BLaER1 treated with 17β-estradiol and CSF1 and Interleukin-3, amounts not matched to agents 10 nM and 100 nM (cell line): ENCODE measurements at regions not wholly inside any gene's neighbourhood (a gene's known extent, or its start where the extent isn't known, plus 50 kb on each side); places are given as distances from the start of the nearest gene placed in this dataset.

Source experiments
- H3K27ac ChIP-seq, 11 experiments: shearing (Covaris generic); formaldehyde crosslinking; 2 replicates each; pipeline ENCODE4 v1.8.1; 2022
- H3K27me3 ChIP-seq, 11 experiments: shearing (Covaris generic); formaldehyde crosslinking; 2 replicates each; pipeline ENCODE4 v1.8.1; 2022
- H3K36me3 ChIP-seq, 11 experiments: shearing (Covaris generic); formaldehyde crosslinking; 2 replicates each; pipeline ENCODE4 v1.8.1; 2022
- H3K4me1 ChIP-seq, 10 experiments: shearing (Covaris generic); formaldehyde crosslinking; 2 replicates each; pipeline ENCODE4 v1.8.1; 2022
- H3K4me2 ChIP-seq, 11 experiments: shearing (Covaris generic); formaldehyde crosslinking; 2 replicates each; pipeline ENCODE4 v1.8.1; 2022
- H3K4me3 ChIP-seq, 10 experiments: shearing (Covaris generic); formaldehyde crosslinking; 2 replicates each; pipeline ENCODE4 v1.8.1; 2022
- H3K9ac ChIP-seq, 11 experiments: shearing (Covaris generic); formaldehyde crosslinking; 2 replicates each; pipeline ENCODE4 v1.8.1; 2022
- H3K9me3 ChIP-seq, 11 experiments: shearing (Covaris generic); formaldehyde crosslinking; replicated peaks in 1 of 11; 2 replicates each; pipeline ENCODE4 v1.8.1; 2022
- H4K20me1 ChIP-seq, 11 experiments: shearing (Covaris generic); formaldehyde crosslinking; 2 replicates each; pipeline ENCODE4 v1.8.1; 2022
- Cebpa-rat ChIP-seq, 11 experiments: shearing (Covaris generic); IDR thresholded peaks; 2 replicates each; pipeline ENCODE4 v1.8.1; 2022

- peaks cover 0 to 4% (median 0%) of the 10 kb centered on the region in 10 experiments; a peak in 1 of 20 replicates for H3K4me1 ChIP-seq
- no peaks in the 10 kb centered on the region for H4K20me1 ChIP-seq
- TF ChIP-seq Cebpa-rat (IDR thresholded peaks at IDR 0.05), result no peak
- no peaks in the 10 kb centered on the region for H3K36me3 ChIP-seq
- peaks cover 25 to 35% (median 33%) of the 10 kb centered on the region in 11 experiments for H3K9me3 ChIP-seq
- no peak overlapping the region for H3K9ac ChIP-seq
- H3K27ac ChIP-seq, result no peak overlapping the region
- no peaks in the 10 kb centered on the region for H3K27me3 ChIP-seq
- no peak overlapping the region for H3K4me2 ChIP-seq
- H3K4me3 ChIP-seq, result no peak overlapping the region
These were observed 255.6 kb downstream of the OTUD1 start for GRCh38 chr10:23694446-23694920.

GRCh38 chr10:23694921-23695824 is 256.3 kb downstream of the OTUD1 start:
- H3K27ac ChIP-seq, result no peak overlapping the region
- H3K4me1 ChIP-seq, result peaks cover 0 to 4% (median 0%) of the 10 kb centered on the region in 10 experiments; a peak in 1 of 20 replicates
- H3K9me3 ChIP-seq, result peaks cover 25 to 35% (median 33%) of the 10 kb centered on the region in 11 experiments
- TF ChIP-seq Cebpa-rat (IDR thresholded peaks at IDR 0.05), result no peak
- H3K4me3 ChIP-seq, result no peak overlapping the region
- no peaks in the 10 kb centered on the region for H3K27me3 ChIP-seq
- no peaks in the 10 kb centered on the region for H4K20me1 ChIP-seq
- H3K9ac ChIP-seq, result no peak overlapping the region
- H3K36me3 ChIP-seq, result no peaks in the 10 kb centered on the region
- no peak overlapping the region for H3K4me2 ChIP-seq

- no peaks in the 10 kb centered on the region for H3K27me3 ChIP-seq
- H3K27ac ChIP-seq, result no peak overlapping the region
- H3K4me1 ChIP-seq, result peaks cover 0 to 7% (median 0%) of the 10 kb centered on the region in 10 experiments; a peak in 1 of 20 replicates
- H3K36me3 ChIP-seq, result no peaks in the 10 kb centered on the region
- peaks cover 25 to 35% (median 33%) of the 10 kb centered on the region in 11 experiments for H3K9me3 ChIP-seq
- H3K4me3 ChIP-seq, result no peak overlapping the region
- no peak overlapping the region for H3K9ac ChIP-seq
- no peak overlapping the region for H3K4me2 ChIP-seq
- no peaks in the 10 kb centered on the region for H4K20me1 ChIP-seq
- TF ChIP-seq Cebpa-rat (IDR thresholded peaks at IDR 0.05), result no peak
These were observed 257.0 kb downstream of the OTUD1 start for GRCh38 chr10:23695825-23696420.

- no peak overlapping the region for H3K4me2 ChIP-seq
- H4K20me1 ChIP-seq, result no peaks in the 10 kb centered on the region
- no peak overlapping the region for H3K4me3 ChIP-seq
- H3K27ac ChIP-seq, result no peak overlapping the region
- H3K27me3 ChIP-seq, result no peaks in the 10 kb centered on the region
- H3K9ac ChIP-seq, result no peak overlapping the region
- peaks cover 25 to 35% (median 33%) of the 10 kb centered on the region in 11 experiments for H3K9me3 ChIP-seq
- no peaks in the 10 kb centered on the region for H3K36me3 ChIP-seq
- no peak for TF ChIP-seq Cebpa-rat (IDR thresholded peaks at IDR 0.05)
- H3K4me1 ChIP-seq, result peaks cover 0 to 9% (median 0%) of the 10 kb centered on the region in 10 experiments; a peak in 1 of 20 replicates
These were observed 257.6 kb downstream of the OTUD1 start for GRCh38 chr10:23696476-23696875.

GRCh38 chr10:23702977-23703414 is 264.1 kb downstream of the OTUD1 start:
- no peaks in the 10 kb centered on the region for H4K20me1 ChIP-seq
- H3K4me1 ChIP-seq, result peaks cover 0 to 5% (median 0%) of the 10 kb centered on the region in 10 experiments; a peak in 1 of 20 replicates
- peaks cover 3 to 18% (median 13%) of the 10 kb centered on the region in 11 experiments; a peak in 13 of 22 replicates for H3K9me3 ChIP-seq
- no peak overlapping the region for H3K9ac ChIP-seq
- no peaks in the 10 kb centered on the region for H3K27me3 ChIP-seq
- peak overlapping the region in 5 of 11 experiments; percentile 10 to 31 (median 19); a peak in 8 of 22 replicates for H3K4me2 ChIP-seq
- TF ChIP-seq Cebpa-rat (IDR thresholded peaks at IDR 0.05), result no peak
- no peak overlapping the region for H3K27ac ChIP-seq
- no peak overlapping the region for H3K4me3 ChIP-seq
- H3K36me3 ChIP-seq, result no peaks in the 10 kb centered on the region

GRCh38 chr10:23715363-23715762 is 276.5 kb downstream of the OTUD1 start:
- H4K20me1 ChIP-seq, result no peaks in the 10 kb centered on the region
- no peaks in the 10 kb centered on the region for H3K9me3 ChIP-seq
- no peak overlapping the region for H3K9ac ChIP-seq

GRCh38 chr10:23717913-23718312 is 279.0 kb downstream of the OTUD1 start:
- Histone ChIP-seq H3K36me3 (no peaks in the 10 kb centered on the region), H3K27me3 (no peaks in the 10 kb centered on the region), H3K27ac (no peak overlapping the region), H3K9ac (no peak overlapping the region), H3K4me2 (no peak overlapping the region), H3K4me1 (no peaks in the 10 kb centered on the region), H4K20me1 (no peaks in the 10 kb centered on the region), H3K4me3 (no peak overlapping the region), H3K9me3 (peaks cover 0 to 4% (median 0%) of the 10 kb centered on the region in 11 experiments; a peak in 1 of 22 replicates)
- TF ChIP-seq Cebpa-rat (IDR thresholded peaks at IDR 0.05), result no peak

More at GRCh38 chr10:23715363-23715762, 276.5 kb downstream of the OTUD1 start:
- no peaks in the 10 kb centered on the region for H3K36me3 ChIP-seq
- H3K27me3 ChIP-seq, result no peaks in the 10 kb centered on the region
- H3K4me2 ChIP-seq, result no peak overlapping the region
- H3K27ac ChIP-seq, result no peak overlapping the region
- TF ChIP-seq Cebpa-rat (IDR thresholded peaks at IDR 0.05), result no peak
- H3K4me1 ChIP-seq, result no peaks in the 10 kb centered on the region
- H3K4me3 ChIP-seq, result no peak overlapping the region

- Histone ChIP-seq H3K36me3 (no peaks in the 10 kb centered on the region), H3K27ac (no peak overlapping the region), H3K4me2 (no peak overlapping the region), H4K20me1 (no peaks in the 10 kb centered on the region), H3K9ac (no peak overlapping the region), H3K27me3 (no peaks in the 10 kb centered on the region), H3K4me3 (no peak overlapping the region), H3K4me1 (no peaks in the 10 kb centered on the region), H3K9me3 (peaks cover 0 to 4% (median 0%) of the 10 kb centered on the region in 11 experiments; a peak in 1 of 22 replicates)
- TF ChIP-seq Cebpa-rat (IDR thresholded peaks at IDR 0.05), result no peak
These were observed 280.1 kb downstream of the OTUD1 start for GRCh38 chr10:23718946-23719345.

GRCh38 chr10:23723796-23724195 is 284.9 kb downstream of the OTUD1 start:
- Histone ChIP-seq H3K4me1 (no peaks in the 10 kb centered on the region), H3K9me3 (peaks cover 0 to 12% (median 4%) of the 10 kb centered on the region in 11 experiments; a peak in 5 of 22 replicates), H4K20me1 (no peaks in the 10 kb centered on the region), H3K27ac (no peak overlapping the region), H3K4me2 (no peak overlapping the region), H3K27me3 (no peaks in the 10 kb centered on the region), H3K4me3 (no peak overlapping the region), H3K36me3 (no peaks in the 10 kb centered on the region), H3K9ac (no peak overlapping the region)
- TF ChIP-seq Cebpa-rat (IDR thresholded peaks at IDR 0.05), result no peak
